H1 (cell line): ENCODE measurements at regions not wholly inside any gene's neighbourhood (a gene's known extent, or its start where the extent isn't known, plus 50 kb on each side); places are given as distances from the start of the nearest gene placed in this dataset.

Experiments
- CTCF ChIA-PET: fragments of 300-600 bp; sonication (Branson Sonifier 250); formaldehyde crosslinking; loops from one replicate; lab custom pipeline; 2021; ENCODE audit not compliant: partially characterized antibody; lab: Charles Lee
- POLR2A ChIA-PET: fragments of 300-600 bp; sonication (Branson Sonifier 250); formaldehyde crosslinking; loops from one replicate; lab custom pipeline; 2021; ENCODE audit warnings: inconsistent platforms; ENCODE audit not compliant: partially characterized antibody; lab: Charles Lee
- DNase-seq, 2 experiments: peaks; one replicate each; pipeline versions ENCODE4 v3.0.0 to v3.0.0-alpha.2; 2010 to 2022; ENCODE audit warnings: low spot score in 2 of 2, low read depth in 1 of 2, mixed read lengths in 1 of 2
- FAIRE-seq: peaks from 2 replicates; lab custom pipeline; 2011; peaks lifted over from hg19 to GRCh38; lab: Jason Lieb, UNC
- H2AFZ ChIP-seq: 2 replicates; pipeline ENCODE4 v1.8.1; 2012; ENCODE audit warnings: low read length, inconsistent platforms
- H2AK5ac ChIP-seq: 2 replicates; pipeline ENCODE4 v1.6.1; 2013; ENCODE audit warnings: low read depth, low read length
- H2BK120ac ChIP-seq: replicated peaks from 2 replicates; pipeline ENCODE3; 2013; ENCODE audit warnings: low read depth, low read length, inconsistent platforms
- H2BK12ac ChIP-seq: 2 replicates; pipeline ENCODE4 v1.6.1; 2013; ENCODE audit warnings: low read depth, low read length
- H2BK15ac ChIP-seq: 2 replicates; pipeline ENCODE4 v1.6.1; 2013; ENCODE audit warnings: low read length
- H2BK20ac ChIP-seq: 2 replicates; pipeline ENCODE4 v1.6.1; 2013; ENCODE audit warnings: low read length
- H2BK5ac ChIP-seq: 2 replicates; pipeline ENCODE4 v1.6.1; 2013; ENCODE audit warnings: low read depth, low read length
- H3K14ac ChIP-seq: 2 replicates; pipeline ENCODE4 v1.6.1; 2013; ENCODE audit warnings: inconsistent platforms; ENCODE audit not compliant: insufficient read length
- H3K18ac ChIP-seq: 2 replicates; pipeline ENCODE4 v1.6.1; 2013; ENCODE audit warnings: low read length; ENCODE audit errors: extremely low read depth
- H3K23ac ChIP-seq: 2 replicates; pipeline ENCODE4 v1.6.1; 2013; ENCODE audit warnings: inconsistent platforms; ENCODE audit not compliant: insufficient read length
- H3K23me2 ChIP-seq: 2 replicates; pipeline ENCODE4 v1.6.1; 2013; ENCODE audit warnings: low read depth, low read length
- H3K27ac ChIP-seq: 2 replicates; pipeline ENCODE4 v1.6.1; 2011; ENCODE audit warnings: low read depth, low read length, inconsistent platforms
- H3K27me3 ChIP-seq, 4 experiments: replicated peaks in 1 of 4; 1 replicate in 1 of 4; 2 replicates in 3 of 4; pipeline versions ENCODE4 v1.6.1 to v1.8.1; 2011 to 2013; ENCODE audit warnings: low read length in 3 of 4, mild to moderate bottlenecking in 3 of 4, inconsistent platforms in 2 of 4, mixed read lengths in 2 of 4, moderate library complexity in 1 of 4; ENCODE audit not compliant: control insufficient read depth in 3 of 4, insufficient read depth in 3 of 4; ENCODE audit errors: extremely low read depth in 1 of 4
- H3K36me3 ChIP-seq, 4 experiments: 2 replicates each; pipeline versions ENCODE4 v1.6.1 to v1.8.1; 2011 to 2013; ENCODE audit warnings: mild to moderate bottlenecking in 4 of 4, low read length in 3 of 4, moderate library complexity in 2 of 4, control low read depth in 1 of 4, inconsistent platforms in 1 of 4; ENCODE audit not compliant: insufficient read depth in 4 of 4, control insufficient read depth in 2 of 4
- H3K4ac ChIP-seq: replicated peaks from 2 replicates; pipeline ENCODE3; 2013; ENCODE audit warnings: low read length, low read depth, mixed read lengths, inconsistent platforms; ENCODE audit not compliant: insufficient read length
- H3K4me1 ChIP-seq, 4 experiments: replicated peaks in 1 of 4; 1 replicate in 1 of 4; 2 replicates in 3 of 4; pipeline versions ENCODE4 v1.6.1 to v1.8.1; 2011 to 2013; ENCODE audit warnings: low read length in 3 of 4, inconsistent platforms in 2 of 4, mixed read lengths in 1 of 4; ENCODE audit not compliant: insufficient read depth in 4 of 4, control insufficient read depth in 3 of 4
- H3K4me2 ChIP-seq, 2 experiments: 2 replicates each; pipeline versions ENCODE4 v1.6.1 to v1.8.1; 2011 to 2013; ENCODE audit warnings: low read depth in 2 of 2, low read length in 2 of 2, control low read depth in 1 of 2, inconsistent platforms in 1 of 2, mild to moderate bottlenecking in 1 of 2; ENCODE audit not compliant: insufficient read depth in 1 of 2
- H3K4me3 ChIP-seq, 4 experiments: fragments of 200-600, 300-600 bp in 1 of 4; sonication (generic), shearing (Covaris generic), sonication (Bioruptor Twin) in 1 of 4; 2 replicates each; pipeline versions ENCODE4 v1.5.1 to v1.8.1; 2011 to 2016; ENCODE audit warnings: low read length in 4 of 4, low read depth in 3 of 4, control low read depth in 2 of 4, inconsistent platforms in 2 of 4, mild to moderate bottlenecking in 2 of 4, mixed read lengths in 1 of 4, moderate library complexity in 1 of 4; ENCODE audit not compliant: insufficient read depth in 2 of 4; ENCODE audit errors: extremely low read depth in 1 of 4
- H3K56ac ChIP-seq: replicated peaks from 2 replicates; pipeline ENCODE3; 2013; ENCODE audit warnings: low read depth, mild to moderate bottlenecking, mixed read lengths, low read length, inconsistent platforms; ENCODE audit not compliant: insufficient read length
- H3K79me1 ChIP-seq: 2 replicates; pipeline ENCODE4 v1.6.1; 2013; ENCODE audit warnings: low read depth, low read length, control low read depth
- H3K79me2 ChIP-seq, 2 experiments: 2 replicates each; pipeline versions ENCODE4 v1.6.1 to v1.8.1; 2012 to 2013; ENCODE audit warnings: low read length in 2 of 2, mild to moderate bottlenecking in 2 of 2, inconsistent platforms in 1 of 2; ENCODE audit not compliant: insufficient read depth in 2 of 2, control insufficient read depth in 1 of 2
- H3K9ac ChIP-seq, 4 experiments: replicated peaks in 1 of 4; 1 replicate in 1 of 4; 2 replicates in 3 of 4; pipeline versions ENCODE4 v1.6.1 to v1.8.1; 2011 to 2013; ENCODE audit warnings: low read depth in 3 of 4, low read length in 3 of 4, control low read depth in 2 of 4, mild to moderate bottlenecking in 2 of 4, moderate library complexity in 2 of 4, inconsistent platforms in 1 of 4; ENCODE audit errors: extremely low read depth in 1 of 4
- H3K9me3 ChIP-seq, 2 experiments: 2 replicates each; pipeline versions ENCODE4 v1.6.1 to v1.8.1; 2012 to 2013; ENCODE audit warnings: mild to moderate bottlenecking in 2 of 2, moderate library complexity in 2 of 2, control low read depth in 1 of 2, inconsistent platforms in 1 of 2, low read depth in 1 of 2, low read length in 1 of 2, mixed read lengths in 1 of 2; ENCODE audit not compliant: insufficient read depth in 2 of 2
- H4K20me1 ChIP-seq, 2 experiments: replicated peaks in 1 of 2; 2 replicates each; pipeline versions ENCODE3 to v1.8.1; 2011 to 2013; ENCODE audit warnings: inconsistent platforms in 2 of 2, low read length in 2 of 2, mild to moderate bottlenecking in 1 of 2; ENCODE audit not compliant: insufficient read depth in 2 of 2, control insufficient read depth in 1 of 2
- H4K5ac ChIP-seq: 2 replicates; pipeline ENCODE4 v1.6.1; 2013; ENCODE audit warnings: low read length, low read depth, mixed read lengths, inconsistent platforms; ENCODE audit not compliant: insufficient read length
- H4K8ac ChIP-seq: 2 replicates; pipeline ENCODE4 v1.8.0; 2013; ENCODE audit warnings: mild to moderate bottlenecking, moderate library complexity, low read length, inconsistent platforms; ENCODE audit not compliant: insufficient read depth; ENCODE audit errors: extremely low read depth
- H4K91ac ChIP-seq: replicated peaks from 2 replicates; pipeline ENCODE3; 2013; ENCODE audit warnings: low read length, mixed read lengths, inconsistent platforms; ENCODE audit not compliant: insufficient read length
- ATF2 ChIP-seq: IDR thresholded peaks from 2 replicates; pipeline ENCODE4 v1.6.1; 2012; ENCODE audit warnings: low read length, inconsistent platforms
- CEBPB ChIP-seq: IDR thresholded peaks from 2 replicates; pipeline ENCODE4 v1.6.1; 2012; ENCODE audit warnings: low read depth, low read length
- CHD1 ChIP-seq: IDR thresholded peaks from 2 replicates; pipeline ENCODE4 v1.6.1; 2012; ENCODE audit warnings: low read depth, low read length, improper control_type of control experiment
- GTF2F1 ChIP-seq: IDR thresholded peaks from 2 replicates; pipeline ENCODE4 v1.6.1; 2012; ENCODE audit warnings: low read depth, low read length, improper control_type of control experiment, borderline replicate concordance
- KDM1A ChIP-seq: fragments of 200-600, 300-600 bp; sonication (generic); IDR thresholded peaks from 2 replicates; pipeline ENCODE4 v1.7.1; 2016; ENCODE audit warnings: mild to moderate bottlenecking, low read length, borderline replicate concordance
- KDM5A ChIP-seq: fragments of 200-600 bp; IDR thresholded peaks from 2 replicates; pipeline ENCODE4 v1.7.1; 2012; ENCODE audit warnings: mild to moderate bottlenecking, low read length, inconsistent platforms, mixed read lengths
- MAFK ChIP-seq: IDR thresholded peaks from 2 replicates; pipeline ENCODE4 v1.6.1; 2012; ENCODE audit warnings: low read depth, mild to moderate bottlenecking, improper control_type of control experiment, low read length
- PHF8 ChIP-seq: fragments of 200-600 bp; sonication (generic); conservative IDR thresholded peaks from 2 replicates; pipeline ENCODE4 v1.7.1; 2012; ENCODE audit warnings: low read depth, mild to moderate bottlenecking, inconsistent platforms, low read length, moderate library complexity
- RBBP5 ChIP-seq: IDR thresholded peaks from 2 replicates; pipeline ENCODE4 v1.7.1; 2012; ENCODE audit warnings: low read depth, mild to moderate bottlenecking, inconsistent platforms, low read length, moderate library complexity, borderline replicate concordance
- SIN3A ChIP-seq, 2 experiments: IDR thresholded peaks in 1 of 2; conservative IDR thresholded peaks in 1 of 2; 2 replicates each; pipeline ENCODE4 v1.6.1; 2011 to 2012; ENCODE audit warnings: low read length in 2 of 2, improper control_type of control experiment in 1 of 2, low read depth in 1 of 2, mild to moderate bottlenecking in 1 of 2
- WGBS, 2 experiments: shearing (Covaris generic) in 1 of 2; methylation state at CpG; one replicate each; pipeline versions ENCODE4 v1.1.6 to v1.1.7; 2013 to 2015; ENCODE audit warnings: low lambda C conversion rate in 2 of 2, mixed read lengths in 2 of 2, inconsistent platforms in 1 of 2, low coverage in 1 of 2, missing lambda C conversion rate in 1 of 2; ENCODE audit not compliant: insufficient replicate concordance in 2 of 2, insufficient coverage in 1 of 2, insufficient read length in 1 of 2; ENCODE audit errors: extremely low coverage in 1 of 2, missing lambda C conversion rate in 1 of 2; 5-methylcytosine and 5-hydroxymethylcytosine counted together

- no peaks in the 10 kb centered on the region for H3K79me2 ChIP-seq
- no peak overlapping the region for H2AK5ac ChIP-seq
- H4K8ac ChIP-seq: no peak overlapping the region
- no peaks in the 10 kb centered on the region for H3K23me2 ChIP-seq
- H3K36me3 ChIP-seq: no peaks in the 10 kb centered on the region
- CTCF ChIA-PET: interaction anchor here (0.6 to 1.1 kb wide), 4 partner anchors 11 to 38 kb away, joined by 3 to 6 read pairs (median 4); no protein-coding TSS in a partner anchor
- H3K56ac ChIP-seq: no peak overlapping the region
- H3K9me3 ChIP-seq: no peaks in the 10 kb centered on the region
- H3K4me2 ChIP-seq: no peak overlapping the region
- H3K4me1 ChIP-seq: no peaks in the 10 kb centered on the region
- no peak overlapping the region for H3K23ac ChIP-seq
- no peak overlapping the region for H4K5ac ChIP-seq
- no peaks in the 10 kb centered on the region for H4K20me1 ChIP-seq
- POLR2A ChIA-PET: no interaction called here
- no peak for TF ChIP-seq CHD1
- TF ChIP-seq CEBPB: no peak
- no peak for TF ChIP-seq KDM1A
- TF ChIP-seq PHF8: no peak
- TF ChIP-seq SIN3A (conservative IDR thresholded peaks at IDR 0.05 in 1 of 2, IDR thresholded peaks at IDR 0.05 in 1 of 2; ENCODE audit: low read depth in 1 of 2, low read length in 2 of 2): no peak
- TF ChIP-seq MAFK: no peak
- TF ChIP-seq GTF2F1: no peak
- TF ChIP-seq RBBP5: no peak
- no peak for TF ChIP-seq KDM5A
- no peak for TF ChIP-seq ATF2
- no peak overlapping the region for H3K27ac ChIP-seq
- no peak overlapping the region for H2BK15ac ChIP-seq
- H2AFZ ChIP-seq: no peak overlapping the region
- H3K4ac ChIP-seq: no peak overlapping the region
- no peak overlapping the region for H2BK12ac ChIP-seq
- no peaks in the 10 kb centered on the region for H3K27me3 ChIP-seq
- H2BK20ac ChIP-seq: no peak overlapping the region
- WGBS, 2 experiments: 89% methylated on average over 6 of the region's 6 CpGs; no CpG with 5 or more reads in 1 of the 2 experiments
- FAIRE-seq: no peak
- no peak overlapping the region for H3K4me3 ChIP-seq
- H3K18ac ChIP-seq: no peak overlapping the region
- no peak for DNase-seq
- no peak overlapping the region for H2BK120ac ChIP-seq
- H2BK5ac ChIP-seq: no peak overlapping the region
- H3K14ac ChIP-seq: no peak overlapping the region
- no peak overlapping the region for H4K91ac ChIP-seq
- no peaks in the 10 kb centered on the region for H3K79me1 ChIP-seq
- no peak overlapping the region for H3K9ac ChIP-seq
These were observed 299.6 kb upstream of the STXBP5 start for GRCh38 chr6:146904596-146904995.
